Cardiac muscle cell (in vitro differentiated cells and primary cell): ENCODE measurements at regions not wholly inside any gene's neighbourhood (a gene's known extent, or its start where the extent isn't known, plus 50 kb on each side); places are given as distances from the start of the nearest gene placed in this dataset.

Source experiments
- DNase-seq, 2 donors: peaks; one replicate each; pipeline versions ENCODE4 v3.0.0 to v3.0.0-alpha.2; 2010 to 2017; ENCODE audit warnings: low read depth in 1 of 2, low spot score in 1 of 2
- H3K27ac ChIP-seq: fragments of 200-600 bp; sonication (generic); 2 replicates; pipeline ENCODE4 v1.5.1; 2016
- H3K27me3 ChIP-seq: fragments of 200-600 bp; sonication (generic); 2 replicates; pipeline ENCODE4 v1.6.0; 2016; ENCODE audit warnings: control low read depth
- H3K36me3 ChIP-seq: fragments of 200-600 bp; sonication (generic); 2 replicates; pipeline ENCODE4 v1.5.1; 2016; ENCODE audit warnings: control low read depth
- H3K4me1 ChIP-seq: fragments of 200-600 bp; sonication (generic); 2 replicates; pipeline ENCODE4 v1.8.1; 2017; ENCODE audit warnings: low read depth, mild to moderate bottlenecking, mixed run types
- H3K4me3 ChIP-seq: fragments of 200-600 bp; sonication (generic); 2 replicates; pipeline ENCODE4 v1.5.1; 2016; ENCODE audit warnings: mild to moderate bottlenecking
- H3K9me3 ChIP-seq: fragments of 200-600 bp; sonication (generic); 2 replicates; pipeline ENCODE4 v1.5.1; 2017; ENCODE audit warnings: low read depth, mild to moderate bottlenecking, control low read depth
- CTCF ChIP-seq: IDR thresholded peaks from 2 replicates; pipeline ENCODE4 v1.5.1; 2012; ENCODE audit warnings: low read depth, mild to moderate bottlenecking, low read length

GRCh38 chr14:85165094-85165493, 364.9 kb upstream of the FLRT2 start:
- Histone ChIP-seq H3K27me3 (no peaks in the 10 kb centered on the region), H3K9me3 (no peaks in the 10 kb centered on the region), H3K4me3 (no peak overlapping the region), H3K4me1 (no peaks in the 10 kb centered on the region), H3K36me3 (no peaks in the 10 kb centered on the region), H3K27ac (no peak overlapping the region)
- TF ChIP-seq CTCF, result no peak
- peak in 1 of 2 donors; percentile 15 for DNase-seq

DNA sequence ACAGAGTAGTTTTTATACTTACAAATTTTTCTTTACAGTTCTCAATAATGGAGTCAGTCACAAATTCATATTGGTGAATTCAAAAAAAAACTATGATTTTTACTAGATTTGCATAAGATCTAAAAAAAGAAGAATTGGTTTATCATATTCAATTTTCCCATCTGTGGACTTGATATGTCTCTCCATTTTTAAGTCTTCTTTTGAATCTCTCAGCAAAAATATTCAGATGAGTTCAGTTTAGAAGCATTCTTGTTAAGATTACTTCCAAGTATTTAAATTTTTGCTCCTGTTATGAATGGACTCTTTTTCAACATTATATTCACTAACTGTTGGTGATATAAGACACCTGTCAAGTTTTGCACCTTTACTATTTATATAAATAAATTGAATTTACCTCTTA, 360.6 kb upstream of the FLRT2 start:
- no peaks in the 10 kb centered on the region for H3K4me1 ChIP-seq
- no peaks in the 10 kb centered on the region for H3K36me3 ChIP-seq
- DNase-seq, result no peak
- H3K27ac ChIP-seq, result no peak overlapping the region
- no peak overlapping the region for H3K4me3 ChIP-seq
- no peaks in the 10 kb centered on the region for H3K27me3 ChIP-seq
- H3K9me3 ChIP-seq, result no peaks in the 10 kb centered on the region
- no peak for TF ChIP-seq CTCF

GRCh38 chr14:85172290-85172689, 357.7 kb upstream of the FLRT2 start:
- no peak for TF ChIP-seq CTCF
- Histone ChIP-seq H3K27me3 (no peaks in the 10 kb centered on the region), H3K36me3 (no peaks in the 10 kb centered on the region), H3K4me1 (no peaks in the 10 kb centered on the region), H3K4me3 (no peak overlapping the region), H3K27ac (no peak overlapping the region), H3K9me3 (no peaks in the 10 kb centered on the region)
- no peak for DNase-seq

GRCh38 chr14:85172889-85173477, 357.0 kb upstream of the FLRT2 start:
- H3K36me3 ChIP-seq, result no peaks in the 10 kb centered on the region
- no peaks in the 10 kb centered on the region for H3K9me3 ChIP-seq
- no peaks in the 10 kb centered on the region for H3K4me1 ChIP-seq
- no peak overlapping the region for H3K4me3 ChIP-seq
- TF ChIP-seq CTCF, result no peak
- DNase-seq, result no peak
- H3K27me3 ChIP-seq, result no peaks in the 10 kb centered on the region
- no peak overlapping the region for H3K27ac ChIP-seq

DNA sequence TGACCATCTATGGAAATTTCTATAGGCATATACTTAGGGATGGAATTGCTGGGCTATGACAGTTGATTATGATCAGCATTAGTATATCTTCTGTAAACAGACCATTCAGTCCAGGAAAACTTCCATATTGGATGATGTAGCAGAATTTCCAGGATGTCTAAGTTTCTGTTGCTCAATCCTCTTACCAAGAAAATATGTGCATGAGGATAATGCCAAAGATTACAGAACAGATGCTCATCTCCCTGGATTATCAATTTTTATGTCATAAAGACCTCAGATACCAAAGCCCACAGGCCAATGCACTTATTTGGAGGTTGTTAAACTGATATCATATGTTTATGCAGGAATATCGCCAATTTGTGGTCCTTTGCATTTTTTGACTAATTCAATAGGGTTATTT, 354.4 kb upstream of the FLRT2 start:
- Histone ChIP-seq H3K4me3 (no peak overlapping the region), H3K4me1 (no peaks in the 10 kb centered on the region), H3K27me3 (no peaks in the 10 kb centered on the region), H3K9me3 (no peaks in the 10 kb centered on the region), H3K27ac (no peak overlapping the region), H3K36me3 (no peaks in the 10 kb centered on the region)
- peak in 1 of 2 donors; percentile 30 for DNase-seq
- TF ChIP-seq CTCF, result no peak

DNA sequence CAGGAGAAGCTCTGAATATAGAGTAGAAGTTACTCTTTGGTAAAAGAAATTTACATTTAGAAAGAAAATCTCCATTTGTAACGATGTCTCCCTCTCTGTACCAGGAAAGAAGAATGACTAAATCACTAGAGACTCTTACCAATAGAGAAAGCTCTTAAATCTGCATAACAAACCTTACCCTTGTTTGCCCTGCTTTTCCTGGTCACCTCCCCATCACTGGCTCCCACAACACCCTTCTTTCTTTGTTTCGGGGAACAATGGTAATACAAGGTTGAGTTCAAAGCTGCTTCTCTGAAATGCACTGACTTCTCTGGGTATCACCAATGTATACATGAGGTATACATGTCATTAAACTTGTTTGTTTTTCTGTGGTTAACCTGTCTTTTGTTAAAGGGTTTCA, 351.1 kb upstream of the FLRT2 start:
- no peak for DNase-seq
- Histone ChIP-seq H3K4me3 (no peak overlapping the region), H3K4me1 (no peaks in the 10 kb centered on the region), H3K9me3 (no peaks in the 10 kb centered on the region), H3K27ac (no peak overlapping the region), H3K36me3 (no peaks in the 10 kb centered on the region), H3K27me3 (no peaks in the 10 kb centered on the region)
- TF ChIP-seq CTCF, result no peak
